ENCODE measurements at regions not wholly inside any gene's neighbourhood (a gene's known extent, or its start where the extent isn't known, plus 50 kb on each side); places are given as distances from the start of the nearest gene placed in this dataset.

DNA sequence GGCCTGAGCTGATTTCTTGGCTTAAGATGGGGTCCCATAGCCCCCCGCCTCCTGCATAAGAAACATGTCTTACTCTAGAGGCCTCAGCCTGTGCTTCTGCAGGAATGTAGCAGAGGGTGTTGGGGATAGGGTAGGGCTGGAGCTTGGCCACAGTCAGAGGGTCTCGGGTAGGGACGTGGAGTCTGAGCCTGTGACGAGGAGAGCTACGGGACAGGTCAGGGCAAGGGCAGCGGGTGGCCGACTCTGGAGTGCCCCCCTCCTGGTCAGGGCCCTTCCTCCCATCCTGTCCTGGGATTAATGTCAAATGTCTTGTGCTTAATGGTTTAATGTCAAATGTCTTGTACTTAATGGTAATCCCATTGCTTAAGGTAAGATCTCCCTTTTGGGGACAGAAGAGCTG is 130.4 kb downstream of the GLI2 start:
- DNase-seq (ENCODE audit: low spot score), result no peak

GRCh38 chr2:120866483-120867140 is 130.9 kb downstream of the GLI2 start:
- no peak for DNase-seq (ENCODE audit: low spot score)

- peak; percentile 93 for DNase-seq (ENCODE audit: low spot score)
Measured at GRCh38 chr2:120867290-120868241, 131.9 kb downstream of the GLI2 start.

DNA sequence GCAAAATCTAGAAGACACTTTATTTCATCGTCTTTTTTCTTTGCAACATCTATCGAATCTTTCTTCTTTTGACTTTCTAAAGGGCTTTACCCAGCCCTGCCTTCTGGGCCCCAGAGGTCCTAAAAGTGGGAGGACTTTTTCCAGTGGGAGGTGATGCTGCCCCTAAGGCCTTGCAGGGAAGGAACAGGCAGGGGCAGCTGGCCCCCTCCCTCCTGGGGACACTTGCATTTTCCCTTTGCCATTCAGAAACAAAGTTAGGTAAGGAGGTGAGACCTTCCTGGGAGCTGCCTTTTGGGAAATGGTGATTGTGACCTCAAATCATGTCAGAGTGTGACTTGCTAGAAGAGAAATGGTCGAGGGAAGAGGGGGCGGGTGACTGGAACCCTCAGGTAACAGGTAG is 132.7 kb downstream of the GLI2 start:
- no peak for DNase-seq (ENCODE audit: low spot score)

GRCh38 chr2:120869036-120869729 is 133.5 kb downstream of the GLI2 start:
- DNase-seq (ENCODE audit: low spot score), result no peak

- DNase-seq (ENCODE audit: low spot score), result no peak
Measured at GRCh38 chr2:120869730-120870466, 134.2 kb downstream of the GLI2 start.

DNA sequence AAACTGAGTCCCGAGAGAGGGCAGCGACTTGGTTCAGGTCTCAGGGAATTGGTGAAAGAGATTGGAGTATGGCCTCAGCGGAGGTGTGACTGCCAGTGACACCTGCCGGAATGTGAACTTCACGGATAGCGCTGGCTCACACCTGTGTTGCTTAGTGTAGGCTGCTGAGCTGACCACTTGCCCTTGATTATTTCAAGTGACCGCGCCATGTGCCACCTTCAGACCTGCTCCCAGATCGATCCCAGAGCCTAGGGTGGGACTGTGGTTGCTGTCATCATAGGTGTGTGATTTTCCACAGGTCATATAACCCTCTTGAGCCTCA is 134.8 kb downstream of the GLI2 start:
- no peak for DNase-seq (ENCODE audit: low spot score)

- no peak for DNase-seq (ENCODE audit: low spot score)
Measured at GRCh38 chr2:120871016-120871635, 135.5 kb downstream of the GLI2 start.

GRCh38 chr2:120871881-120872620 is 136.4 kb downstream of the GLI2 start:
- no peak for DNase-seq (ENCODE audit: low spot score)

DNA sequence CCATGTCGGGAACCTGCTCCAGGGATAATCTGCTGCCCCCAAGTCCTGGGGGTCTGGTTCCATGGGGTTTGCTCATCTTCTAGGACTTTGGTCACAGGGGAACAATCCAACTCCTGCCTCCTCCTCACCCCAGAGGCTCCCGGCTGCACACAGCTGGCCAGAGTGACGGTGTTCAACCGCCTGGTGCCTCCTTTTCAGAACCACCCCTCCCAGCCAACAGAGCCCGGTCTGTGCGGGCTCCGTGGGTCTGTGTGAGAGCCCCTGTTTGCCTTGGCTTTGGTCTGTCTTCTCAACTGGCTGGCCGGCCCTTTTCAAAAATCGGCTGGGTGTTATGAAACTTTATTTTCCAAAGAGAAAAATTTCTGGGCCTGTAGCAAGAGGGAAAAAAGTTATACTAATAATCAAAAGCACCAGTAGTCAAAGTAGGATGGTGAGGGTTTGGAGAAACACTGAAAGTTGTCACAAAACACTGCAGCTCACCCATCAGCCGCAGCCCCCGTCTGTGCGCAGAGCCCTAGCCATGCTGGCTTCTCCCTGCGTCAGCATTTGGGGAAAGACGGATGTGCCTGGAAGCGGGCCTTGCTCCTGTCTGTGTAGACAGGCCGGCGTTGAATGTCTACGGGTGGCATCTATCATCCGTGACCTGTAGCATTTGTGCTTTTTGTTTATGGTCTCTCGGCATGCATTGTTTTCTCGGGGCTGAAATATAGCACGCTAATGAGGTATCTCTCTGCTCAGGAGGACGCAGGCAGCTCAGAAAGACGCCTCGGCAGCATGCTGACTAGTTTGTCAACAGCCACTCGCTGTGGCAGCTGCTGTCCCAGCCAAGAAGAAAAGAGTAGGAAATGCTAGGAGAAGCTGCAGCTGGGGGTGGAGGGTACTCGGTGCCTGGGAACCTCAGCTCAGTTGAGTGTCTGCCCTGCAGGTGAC is 138.6 kb downstream of the GLI2 start:
- no peak for DNase-seq (ENCODE audit: low spot score)

GRCh38 chr2:120874888-120875275 is 139.2 kb downstream of the GLI2 start:
- DNase-seq (ENCODE audit: low spot score), result no peak

DNA sequence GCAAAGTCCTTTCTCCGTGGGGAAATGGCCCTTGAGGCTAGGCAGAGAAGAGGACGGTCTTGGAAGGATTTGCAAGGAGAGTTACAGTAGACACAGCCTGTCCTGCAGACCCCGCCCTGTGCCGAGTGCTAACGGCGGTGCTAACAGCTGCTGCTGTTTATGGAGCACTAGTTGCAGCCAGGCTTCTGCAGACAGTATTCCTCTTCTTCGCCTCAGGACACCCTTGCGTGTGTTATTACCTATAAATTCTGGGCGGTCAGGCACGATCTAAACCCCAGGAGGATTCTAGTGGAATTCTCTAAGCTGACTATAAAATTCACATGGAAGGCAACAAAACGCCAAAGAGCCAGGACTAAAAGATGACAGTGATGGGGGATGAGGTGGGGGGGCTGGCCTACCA is 139.8 kb downstream of the GLI2 start:
- peak; percentile 46 for DNase-seq (ENCODE audit: low spot score)

GRCh38 chr2:120876526-120877280 is 141.0 kb downstream of the GLI2 start:
- no peak for DNase-seq (ENCODE audit: low spot score)

- DNase-seq (ENCODE audit: low spot score), result no peak
Measured at GRCh38 chr2:120877409-120877808, 141.7 kb downstream of the GLI2 start.

DNA sequence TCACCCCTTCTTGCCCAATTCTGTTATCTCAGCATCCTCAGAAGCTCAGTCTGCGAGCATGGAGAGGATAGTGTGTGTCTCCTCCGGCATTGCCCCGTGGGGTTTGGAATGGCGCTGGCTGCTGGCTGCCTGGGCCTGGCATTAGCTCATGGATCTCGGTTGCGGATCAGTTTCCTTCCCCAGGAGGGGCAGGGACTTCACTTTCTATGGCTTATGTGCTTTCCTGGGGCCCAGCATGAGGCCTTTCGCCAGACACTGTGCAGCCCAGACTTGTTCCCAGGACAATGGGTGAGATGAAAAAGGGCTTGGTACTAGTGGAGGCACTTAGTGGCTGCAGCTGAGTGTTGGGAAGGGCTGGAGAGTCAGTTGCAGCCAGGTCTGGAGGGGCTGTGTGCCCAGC is 143.3 kb downstream of the GLI2 start:
- no peak for DNase-seq (ENCODE audit: low spot score)

- peak; percentile 65 for DNase-seq (ENCODE audit: low spot score)
Measured at GRCh38 chr2:120879431-120880295, 144.0 kb downstream of the GLI2 start.

DNA sequence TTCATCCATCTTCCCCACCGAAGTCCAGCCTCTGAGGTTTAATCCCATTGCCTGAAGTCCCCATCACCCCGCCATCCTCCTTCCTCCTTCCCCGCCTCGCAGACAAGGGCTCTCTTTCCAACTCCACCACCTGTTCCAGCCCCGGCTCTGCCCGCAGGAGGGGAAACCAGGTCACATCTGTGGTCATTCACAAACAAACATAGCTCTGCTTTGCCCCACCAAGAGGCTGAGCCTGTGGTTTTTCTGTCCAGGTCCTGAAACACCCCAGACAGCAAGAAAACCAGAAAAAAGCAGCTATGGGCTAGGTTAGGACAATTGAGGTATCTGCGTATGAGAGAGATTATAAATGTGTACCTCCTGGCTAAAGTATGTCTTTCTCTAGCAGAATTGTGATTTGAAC is 144.7 kb downstream of the GLI2 start:
- DNase-seq (ENCODE audit: low spot score), result no peak
